ENCODE measurements at regions not wholly inside any gene's neighbourhood (a gene's known extent, or its start where the extent isn't known, plus 50 kb on each side); places are given as distances from the start of the nearest gene placed in this dataset.
A peak's percentile ranks its signal among the peaks of the same experiment; 100 is the strongest.

- Histone ChIP-seq H3K27ac (ENCODE audit: low read depth in 2 of 2, low read length in 1 of 2) (peak overlapping the region in 1 of 2 experiments; percentile 98; a peak in 2 of 4 replicates), H3F3A (replicated peaks; ENCODE audit: insufficient read depth) (no peaks in the 10 kb centered on the region), H3K4me2 (no peak overlapping the region), H4K20me1 (ENCODE audit: insufficient read depth) (no peaks in the 10 kb centered on the region), H3K79me2 (ENCODE audit: insufficient read depth) (no peaks in the 10 kb centered on the region), H3K27me3 (ENCODE audit: insufficient read depth) (peaks cover 36% of the 10 kb centered on the region; the same call in 1 of the 2 replicates), H3K9ac (no peak overlapping the region), H3K4me1 (ENCODE audit: control insufficient read depth in 1 of 2, insufficient read depth in 2 of 2, low read depth in 1 of 2, low read length in 1 of 2) (peaks cover 0 to 27% of the 10 kb centered on the region in 2 experiments; a peak in 2 of 4 replicates), H3K9me3 (no peaks in the 10 kb centered on the region), H3K4me3 (ENCODE audit: low read depth in 2 of 2, low read length in 1 of 2) (no peak overlapping the region), H2AFZ (ENCODE audit: low read depth) (no peak overlapping the region), H3K36me3 (replicated peaks in 1 of 2; ENCODE audit: control insufficient read depth in 1 of 2, insufficient read depth in 2 of 2, low read length in 1 of 2) (no peaks in the 10 kb centered on the region), H3K9me2 (no peaks in the 10 kb centered on the region)
- ChIA-PET POLR2A (interaction anchor here (1.1 to 5.0 kb wide), 3 partner anchors 8 to 59 kb away, joined by 4 to 26 read pairs (median 4); partner anchors contain the start of gene BCOR), CTCF (interaction anchor here (1.4 kb wide), 1 partner anchor 110 kb away, joined by 5 read pairs; no protein-coding TSS in a partner anchor)
- WGBS (ENCODE audit: low lambda C conversion rate): 46% methylated on average over 26 of the region's 41 CpGs
- no peak for DNase-seq
- TF ChIP-seq JUND (IDR thresholded peaks at IDR 0.05) (no peak), USF1 (IDR thresholded peaks at IDR 0.05; ENCODE audit: borderline replicate concordance, low read depth) (no peak), MEF2A (IDR thresholded peaks at IDR 0.05; ENCODE audit: borderline replicate concordance, low read depth) (no peak), NRF1 (IDR thresholded peaks at IDR 0.05; ENCODE audit: low read depth, low read length) (no peak), MAX (IDR thresholded peaks at IDR 0.05; ENCODE audit: low read depth) (no peak), MXI1 (IDR thresholded peaks at IDR 0.05; ENCODE audit: low read depth, low read length) (no peak), CHD2 (IDR thresholded peaks at IDR 0.05; ENCODE audit: low read length, partially characterized antibody) (no peak), PBX3 (IDR thresholded peaks at IDR 0.05) (no peak)
Measured at GRCh38 chrX:40156470-40157227, 58.9 kb upstream of the BCOR start.

- Histone ChIP-seq H3K36me3 (replicated peaks in 1 of 2; ENCODE audit: control insufficient read depth in 1 of 2, insufficient read depth in 2 of 2, low read length in 1 of 2) (no peaks in the 10 kb centered on the region), H3K4me3 (ENCODE audit: low read depth in 2 of 2, low read length in 1 of 2) (peak overlapping the region in 1 of 2 experiments; percentile 46; a peak in 2 of 4 replicates), H3K4me2 (peak overlapping the region; percentile 73; the same call in 1 of the 2 replicates), H3K27me3 (ENCODE audit: insufficient read depth) (peaks cover 44% of the 10 kb centered on the region; the same call in 1 of the 2 replicates), H2AFZ (ENCODE audit: low read depth) (no peak overlapping the region), H3K9me3 (no peaks in the 10 kb centered on the region), H3K4me1 (ENCODE audit: control insufficient read depth in 1 of 2, insufficient read depth in 2 of 2, low read depth in 1 of 2, low read length in 1 of 2) (peaks cover 0 to 30% of the 10 kb centered on the region in 2 experiments; a peak in 2 of 4 replicates), H4K20me1 (ENCODE audit: insufficient read depth) (no peaks in the 10 kb centered on the region), H3F3A (replicated peaks; ENCODE audit: insufficient read depth) (no peaks in the 10 kb centered on the region), H3K79me2 (ENCODE audit: insufficient read depth) (no peaks in the 10 kb centered on the region), H3K27ac (ENCODE audit: low read depth in 2 of 2, low read length in 1 of 2) (peak overlapping the region in 1 of 2 experiments; percentile 98; a peak in 2 of 4 replicates), H3K9ac (no peak overlapping the region), H3K9me2 (no peaks in the 10 kb centered on the region)
- 48% methylated on average over 29 of the region's 73 CpGs for WGBS (ENCODE audit: low lambda C conversion rate)
- CTCF ChIA-PET: interaction anchor here (1.4 kb wide), 1 partner anchor 111 kb away, joined by 5 read pairs; no protein-coding TSS in a partner anchor
- TF ChIP-seq TAF1 (IDR thresholded peaks at IDR 0.05; ENCODE audit: borderline replicate concordance, low read depth, low read length) (no peak), RAD21 (IDR thresholded peaks at IDR 0.05; ENCODE audit: low read length) (no peak), ELF1 (IDR thresholded peaks at IDR 0.05) (no peak), CTCF (IDR thresholded peaks at IDR 0.05) (no peak), TCF12 (IDR thresholded peaks at IDR 0.05) (no peak), MXI1 (IDR thresholded peaks at IDR 0.05; ENCODE audit: low read depth, low read length) (no peak), JUND (IDR thresholded peaks at IDR 0.05) (no peak), TEAD4 (IDR thresholded peaks at IDR 0.05; ENCODE audit: borderline replicate concordance, insufficient read depth) (no peak), NRF1 (IDR thresholded peaks at IDR 0.05; ENCODE audit: low read depth, low read length) (no peak), USF1 (IDR thresholded peaks at IDR 0.05; ENCODE audit: borderline replicate concordance, low read depth) (no peak)
- DNase-seq: peak; percentile 64
- POLR2A ChIA-PET: interaction anchor here (0.6 to 5.0 kb wide), 3 partner anchors 9 to 51 kb away, joined by 3 to 26 read pairs (median 4); no protein-coding TSS in a partner anchor
Measured at GRCh38 chrX:40155589-40156469, 58.1 kb upstream of the BCOR start.

Measured in SK-N-SH (cell line).